ENCODE measurements at regions not wholly inside any gene's neighbourhood (a gene's known extent, or its start where the extent isn't known, plus 50 kb on each side); places are given as distances from the start of the nearest gene placed in this dataset.

GRCh38 chr5:60366489-60366888, 333.5 kb downstream of the DEPDC1B start:
- intact Hi-C loops (cut with DNase I), result no loop called here
- H3K4me1 ChIP-seq (ENCODE audit: insufficient read depth), result no peaks in the 10 kb centered on the region
- no peak for DNase-seq
- no peaks in the 10 kb centered on the region for H3K27me3 ChIP-seq
- H3K9me3 ChIP-seq, result no peaks in the 10 kb centered on the region
- TF ChIP-seq EP300 (IDR thresholded peaks at IDR 0.05) (no peak), CTCF (IDR thresholded peaks at IDR 0.05) (no peak), POLR2A (IDR thresholded peaks at IDR 0.05) (no peak)
- H3K4me3 ChIP-seq, result no peak overlapping the region
- no peaks in the 10 kb centered on the region for H3K36me3 ChIP-seq
- no peak overlapping the region for H3K27ac ChIP-seq
- 22 to 35% (median 32%) methylated on average over 2 of the region's 2 CpGs for WGBS, 3 donors

DNA sequence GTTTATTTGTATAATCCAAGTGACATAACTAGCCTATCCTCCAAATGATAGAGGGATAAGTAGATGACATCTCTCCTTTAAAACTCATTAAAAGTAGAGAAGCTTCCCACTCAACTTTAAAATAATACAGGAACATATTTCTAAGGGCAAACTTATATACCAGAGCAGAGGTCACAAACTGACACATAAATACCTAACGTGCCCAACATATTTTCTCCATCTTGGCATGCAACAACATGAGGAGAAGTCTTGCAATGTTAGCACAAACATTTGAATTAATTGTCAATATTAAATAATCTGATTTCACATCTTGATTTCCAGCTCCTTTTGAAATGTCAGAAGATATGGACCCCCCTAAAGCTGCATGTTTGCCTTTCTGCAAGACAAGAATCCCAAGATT, 335.0 kb downstream of the DEPDC1B start:
- Histone ChIP-seq H3K4me3 (no peak overlapping the region), H3K4me1 (ENCODE audit: insufficient read depth) (no peaks in the 10 kb centered on the region), H3K9me3 (no peaks in the 10 kb centered on the region), H3K36me3 (no peaks in the 10 kb centered on the region), H3K27me3 (no peaks in the 10 kb centered on the region), H3K27ac (no peak overlapping the region)
- TF ChIP-seq CTCF (IDR thresholded peaks at IDR 0.05) (no peak), EP300 (IDR thresholded peaks at IDR 0.05) (no peak), POLR2A (IDR thresholded peaks at IDR 0.05) (no peak)
- no peak for DNase-seq
- WGBS, 3 donors, result 36 to 55% (median 39%) methylated on average over 1 of the region's 1 CpG
- intact Hi-C loops (cut with DNase I), result no loop called here

DNA sequence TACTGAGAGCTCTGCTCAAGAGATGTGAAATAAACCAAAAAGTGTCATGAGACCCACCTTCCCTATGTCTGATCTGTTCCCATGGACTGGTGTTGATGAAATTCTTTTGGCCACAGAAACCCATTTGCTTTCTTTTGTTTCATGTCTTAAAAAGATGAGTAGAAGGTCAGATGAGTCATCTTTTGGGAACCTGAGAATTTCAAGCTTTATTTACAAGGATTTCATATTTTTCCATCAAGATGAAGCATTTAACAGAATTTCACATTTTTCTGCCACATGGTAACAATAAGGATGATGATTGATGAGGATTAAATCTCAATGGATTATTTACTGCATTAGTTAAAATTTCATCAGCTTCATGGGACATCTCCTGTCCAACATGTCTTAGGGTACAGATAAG, 337.8 kb downstream of the DEPDC1B start:
- DNase-seq, result no peak
- Histone ChIP-seq H3K4me3 (no peak overlapping the region), H3K4me1 (ENCODE audit: insufficient read depth) (no peaks in the 10 kb centered on the region), H3K9me3 (no peaks in the 10 kb centered on the region), H3K36me3 (no peaks in the 10 kb centered on the region), H3K27ac (no peak overlapping the region), H3K27me3 (no peaks in the 10 kb centered on the region)
- intact Hi-C loops (cut with DNase I), result no loop called here
- no peak for TF ChIP-seq POLR2A (IDR thresholded peaks at IDR 0.05)
- TF ChIP-seq EP300 (IDR thresholded peaks at IDR 0.05), result no peak
- TF ChIP-seq CTCF (IDR thresholded peaks at IDR 0.05), result no peak

- H3K4me3 ChIP-seq, result no peak overlapping the region
- no peak for DNase-seq
- intact Hi-C loops (cut with DNase I), result no loop called here
- H3K36me3 ChIP-seq, result no peaks in the 10 kb centered on the region
- H3K27me3 ChIP-seq, result no peaks in the 10 kb centered on the region
- TF ChIP-seq EP300 (IDR thresholded peaks at IDR 0.05), result no peak
- no peak for TF ChIP-seq POLR2A (IDR thresholded peaks at IDR 0.05)
- no peak for TF ChIP-seq CTCF (IDR thresholded peaks at IDR 0.05)
- 74 to 79% (median 78%) methylated on average over 3 of the region's 3 CpGs for WGBS, 3 donors
- no peaks in the 10 kb centered on the region for H3K9me3 ChIP-seq
- no peaks in the 10 kb centered on the region for H3K4me1 ChIP-seq (ENCODE audit: insufficient read depth)
- H3K27ac ChIP-seq, result no peak overlapping the region
Observed at GRCh38 chr5:60360355-60360754, 339.6 kb downstream of the DEPDC1B start.

GRCh38 chr5:60357302-60357701, 342.7 kb downstream of the DEPDC1B start:
- H3K4me3 ChIP-seq, result no peak overlapping the region
- no peaks in the 10 kb centered on the region for H3K27me3 ChIP-seq
- H3K36me3 ChIP-seq, result no peaks in the 10 kb centered on the region
- no peaks in the 10 kb centered on the region for H3K9me3 ChIP-seq
- H3K27ac ChIP-seq, result no peak overlapping the region
- H3K4me1 ChIP-seq (ENCODE audit: insufficient read depth), result no peaks in the 10 kb centered on the region
- intact Hi-C loops (cut with DNase I), result no loop called here
- DNase-seq, result no peak
- TF ChIP-seq EP300 (IDR thresholded peaks at IDR 0.05) (no peak), POLR2A (IDR thresholded peaks at IDR 0.05) (no peak)
